Fibroblast of pulmonary artery (primary cell): ENCODE measurements at regions not wholly inside any gene's neighbourhood (a gene's known extent, or its start where the extent isn't known, plus 50 kb on each side); places are given as distances from the start of the nearest gene placed in this dataset.

ENCODE experiments used
- DNase-seq: peaks from one replicate; pipeline ENCODE4 v3.0.0-alpha.2; 2010; ENCODE audit warnings: low read depth
- H3K4me3 ChIP-seq: replicated peaks from 2 replicates; pipeline ENCODE4 v1.5.1; 2011; ENCODE audit warnings: low read depth, mild to moderate bottlenecking, control low read depth, low read length, moderate library complexity
- CTCF ChIP-seq: IDR thresholded peaks from 2 replicates; pipeline ENCODE4 v1.5.1; 2011; ENCODE audit warnings: mild to moderate bottlenecking, control low read depth, low read length, inconsistent platforms; ENCODE audit errors: missing control alignments

GRCh38 chr3:148146241-148146640 is 551.5 kb upstream of the AGTR1 start:
- no peak for DNase-seq
- TF ChIP-seq CTCF, result no peak
- no peak overlapping the region for H3K4me3 ChIP-seq

GRCh38 chr3:148146947-148147826 is 550.5 kb upstream of the AGTR1 start:
- TF ChIP-seq CTCF, result no peak
- H3K4me3 ChIP-seq, result no peak overlapping the region
- peak; percentile 80 for DNase-seq

- H3K4me3 ChIP-seq, result no peak overlapping the region
- no peak for TF ChIP-seq CTCF
- DNase-seq, result peak; percentile 16
Measured at GRCh38 chr3:148147903-148148302, 549.8 kb upstream of the AGTR1 start.

GRCh38 chr3:148149556-148149955 is 548.1 kb upstream of the AGTR1 start:
- no peak for TF ChIP-seq CTCF
- no peak overlapping the region for H3K4me3 ChIP-seq
- no peak for DNase-seq

- DNase-seq, result no peak
- H3K4me3 ChIP-seq, result no peak overlapping the region
- TF ChIP-seq CTCF, result no peak
Measured at GRCh38 chr3:148150141-148150540, 547.6 kb upstream of the AGTR1 start.

GRCh38 chr3:148158210-148158609 is 539.5 kb upstream of the AGTR1 start:
- peak; percentile 91 for DNase-seq
- no peak for TF ChIP-seq CTCF
- no peak overlapping the region for H3K4me3 ChIP-seq

- H3K4me3 ChIP-seq, result no peak overlapping the region
- no peak for TF ChIP-seq CTCF
- no peak for DNase-seq
Measured at GRCh38 chr3:148162132-148162531, 535.6 kb upstream of the AGTR1 start.
